ENCODE measurements at regions not wholly inside any gene's neighbourhood (a gene's known extent, or its start where the extent isn't known, plus 50 kb on each side); places are given as distances from the start of the nearest gene placed in this dataset.

DNA sequence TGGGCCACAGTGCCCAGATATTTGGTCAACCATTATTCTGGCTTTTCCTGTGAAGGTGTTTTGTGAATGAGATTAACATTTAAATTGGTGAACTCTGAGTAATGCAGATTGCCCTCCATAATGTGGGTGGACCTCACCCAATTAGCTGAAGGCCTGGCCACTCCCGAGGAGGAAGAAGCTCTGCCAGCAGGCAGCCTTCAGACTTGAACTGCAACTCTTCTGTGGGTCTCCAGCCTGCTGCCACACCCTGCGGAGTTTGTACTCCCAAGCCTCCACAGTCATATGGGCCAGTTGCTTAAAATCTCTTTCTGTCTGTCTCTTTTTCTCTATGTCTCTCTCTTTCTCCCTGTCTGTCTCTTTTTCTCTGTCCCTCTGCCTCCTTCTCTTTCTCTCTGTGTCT lies 262.7 kb downstream of the MYCN start:
- Histone ChIP-seq H4K91ac (ENCODE audit: insufficient read depth, low read depth, low read length) (no peak overlapping the region), H3K9ac (ENCODE audit: low read depth, low read length) (no peak overlapping the region), H4K20me1 (ENCODE audit: insufficient read depth, low read length) (no peaks in the 10 kb centered on the region), H3K56ac (ENCODE audit: extremely low read depth, insufficient read depth, low read length) (no peak overlapping the region), H2AK5ac (ENCODE audit: low read depth, low read length) (no peak overlapping the region), H2AFZ (replicated peaks; ENCODE audit: low read length, poor library complexity) (no peak overlapping the region), H3K9me1 (ENCODE audit: insufficient read depth, low read length) (no peaks in the 10 kb centered on the region), H2BK120ac (ENCODE audit: low read depth, low read length) (no peak overlapping the region), H3K79me1 (ENCODE audit: low read depth in 1 of 2, low read length in 2 of 2) (no peaks in the 10 kb centered on the region), H4K5ac (ENCODE audit: low read depth, low read length) (no peak overlapping the region), H3K4ac (ENCODE audit: low read depth, low read length) (no peak overlapping the region), H3K9me3 (ENCODE audit: control insufficient read depth, insufficient read depth, low read length) (peaks cover 47% of the 10 kb centered on the region), H3K27me3 (ENCODE audit: control insufficient read depth, insufficient read depth, low read length) (no peaks in the 10 kb centered on the region), H2BK5ac (ENCODE audit: low read depth, low read length, poor library complexity, severe bottlenecking) (no peak overlapping the region), H2BK20ac (ENCODE audit: low read depth, low read length) (no peak overlapping the region), H3K18ac (ENCODE audit: low read depth, low read length) (no peak overlapping the region), H3K4me2 (ENCODE audit: low read depth, low read length) (no peak overlapping the region), H3K23ac (ENCODE audit: low read depth, low read length) (no peak overlapping the region), H3K27ac (ENCODE audit: insufficient read depth, low read length) (no peak overlapping the region), H3K36me3 (ENCODE audit: control insufficient read depth, insufficient read depth, low read length) (no peaks in the 10 kb centered on the region), H3K14ac (replicated peaks; ENCODE audit: low read depth, low read length) (no peak overlapping the region), H2BK15ac (ENCODE audit: low read depth, low read length) (no peak overlapping the region), H3K4me3 (ENCODE audit: insufficient read depth, low read depth, low read length) (no peak overlapping the region), H3K4me1 (ENCODE audit: control insufficient read depth, insufficient read depth, low read length) (no peaks in the 10 kb centered on the region), H2AK9ac (replicated peaks; ENCODE audit: low read depth, low read length, poor library complexity) (no peak overlapping the region), H4K8ac (ENCODE audit: low read depth in 2 of 2, low read length in 2 of 2) (no peak overlapping the region)
- BruUV-seq (replicated peaks): no TSS peak
- intact Hi-C loops (cut with micrococcal nuclease) (no loop called here), dilution Hi-C loops (cut with HindIII; ENCODE audit: low sequenced_read_pairs, unreplicated experiment) (no loop called here), in situ Hi-C loops (cut with MboI; ENCODE audit: low sequenced_read_pairs) (no loop called here)
- 33% methylated on average over 2 of the region's 2 CpGs; no CpG with 5 or more reads in 1 of the 2 experiments for WGBS, 2 experiments (ENCODE audit: extremely low coverage in 2 of 2, insufficient read length in 1 of 2)
- no peak for ATAC-seq (ENCODE audit: low read depth)
- ChIA-PET CTCF (no interaction called here), POLR2A (ENCODE audit: unreplicated experiment) (no interaction called here)
- DNase-seq: no peak
- TF ChIP-seq, protein P1, sequence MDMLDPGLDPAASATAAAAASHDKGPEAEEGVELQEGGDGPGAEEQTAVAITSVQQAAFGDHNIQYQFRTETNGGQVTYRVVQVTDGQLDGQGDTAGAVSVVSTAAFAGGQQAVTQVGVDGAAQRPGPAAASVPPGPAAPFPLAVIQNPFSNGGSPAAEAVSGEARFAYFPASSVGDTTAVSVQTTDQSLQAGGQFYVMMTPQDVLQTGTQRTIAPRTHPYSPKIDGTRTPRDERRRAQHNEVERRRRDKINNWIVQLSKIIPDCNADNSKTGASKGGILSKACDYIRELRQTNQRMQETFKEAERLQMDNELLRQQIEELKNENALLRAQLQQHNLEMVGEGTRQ (IDR thresholded peaks at IDR 0.05; ENCODE audit: low read depth, low read length): no peak
- TF ChIP-seq MAFK (IDR thresholded peaks at IDR 0.05; ENCODE audit: low read depth, low read length) (no peak), BHLHE40 (IDR thresholded peaks at IDR 0.05; ENCODE audit: low read depth, low read length) (no peak), CTCF (conservative IDR thresholded peaks at IDR 0.05; ENCODE audit: low read depth, low read length) (no peak), CHD1 (IDR thresholded peaks at IDR 0.05; ENCODE audit: low read depth, low read length) (no peak), FOS (IDR thresholded peaks at IDR 0.05; ENCODE audit: low read depth, low read length) (no peak), ELK1 (IDR thresholded peaks at IDR 0.05; ENCODE audit: borderline replicate concordance, low read depth, low read length) (no peak), NFE2L2 (IDR thresholded peaks at IDR 0.05; ENCODE audit: low read depth, low read length) (no peak)

Data from IMR-90 (cell line).